Stimulated activated CD4-positive, alpha-beta T cell treated with anti-CD3 and anti-CD28 coated beads, TNF-alpha, amount 100 ng/mL, for 1 hour (primary cell): ENCODE measurements at regions not wholly inside any gene's neighbourhood (a gene's known extent, or its start where the extent isn't known, plus 50 kb on each side); places are given as distances from the start of the nearest gene placed in this dataset.

ENCODE experiments used
- DNase-seq, 3 donors: peaks; one replicate each; pipeline ENCODE4 v3.0.0-alpha.2; 2020; ENCODE audit warnings: low read depth in 3 of 3, low spot score in 1 of 3

DNA sequence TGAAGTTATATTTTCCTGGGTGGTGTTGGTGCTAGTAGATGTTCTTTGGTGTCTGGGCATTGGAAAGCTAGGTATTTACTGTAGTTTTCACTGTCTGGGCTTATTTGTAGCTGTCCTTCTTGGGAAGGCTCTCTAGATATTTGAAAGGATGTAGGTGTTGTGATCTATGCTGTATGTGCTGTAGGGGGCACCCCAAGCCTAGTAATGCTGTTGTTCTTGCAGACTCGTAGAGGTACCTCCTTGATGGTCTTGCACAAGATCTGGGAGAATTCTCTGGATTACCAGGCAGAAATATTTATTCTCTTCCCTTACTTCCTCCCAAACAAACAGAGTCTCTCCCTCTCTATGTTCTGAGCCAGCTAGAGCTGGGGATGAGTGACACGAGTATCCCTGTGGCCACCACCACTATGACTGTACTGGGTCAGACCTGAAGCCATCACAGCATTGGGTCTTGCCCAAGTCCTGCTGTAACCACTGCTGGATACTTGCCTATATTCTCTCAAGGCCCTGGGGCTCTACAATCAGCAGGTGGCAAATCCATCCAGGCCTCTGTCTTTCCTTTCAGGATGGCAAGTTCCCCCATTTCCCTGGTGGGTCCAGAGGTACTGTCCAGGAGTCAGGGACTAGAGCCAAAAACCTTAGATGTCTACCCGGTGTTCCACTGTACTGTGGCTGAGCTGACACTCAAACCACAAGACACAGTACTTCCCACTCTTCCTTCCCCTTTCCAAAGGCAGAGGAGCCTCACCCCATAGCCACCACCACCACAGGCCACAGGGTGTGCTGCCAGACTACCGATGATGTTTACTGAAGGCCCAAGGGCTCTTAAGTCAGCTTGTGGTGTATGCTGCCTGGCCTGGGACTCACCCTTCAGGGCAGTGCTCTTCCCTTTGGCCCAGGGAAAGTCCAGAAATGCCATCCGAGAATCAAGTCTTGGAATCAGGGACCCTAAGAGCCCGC lies 195.2 kb upstream of the DPPA4 start:
- no peak for DNase-seq

DNA sequence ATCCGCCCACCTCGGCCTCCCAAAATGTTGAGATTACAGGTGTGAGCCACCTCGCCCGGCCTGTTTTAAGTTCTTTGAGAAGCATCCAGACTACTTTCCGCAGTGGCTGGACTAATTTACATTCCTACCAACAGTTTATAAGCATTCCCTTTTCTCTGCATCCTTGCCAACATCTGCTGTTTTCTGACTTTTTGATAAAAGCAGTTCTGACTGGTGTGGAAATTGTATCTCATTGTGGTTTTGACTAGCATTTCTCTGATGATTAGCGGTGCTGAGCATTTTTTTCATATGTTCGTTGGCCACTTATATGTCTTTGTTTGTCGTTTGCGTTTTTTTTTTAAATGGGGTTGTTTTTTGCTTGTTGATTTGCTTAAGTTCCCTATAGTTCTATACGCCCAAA lies 208.4 kb upstream of the DPPA4 start:
- DNase-seq, result no peak

DNA sequence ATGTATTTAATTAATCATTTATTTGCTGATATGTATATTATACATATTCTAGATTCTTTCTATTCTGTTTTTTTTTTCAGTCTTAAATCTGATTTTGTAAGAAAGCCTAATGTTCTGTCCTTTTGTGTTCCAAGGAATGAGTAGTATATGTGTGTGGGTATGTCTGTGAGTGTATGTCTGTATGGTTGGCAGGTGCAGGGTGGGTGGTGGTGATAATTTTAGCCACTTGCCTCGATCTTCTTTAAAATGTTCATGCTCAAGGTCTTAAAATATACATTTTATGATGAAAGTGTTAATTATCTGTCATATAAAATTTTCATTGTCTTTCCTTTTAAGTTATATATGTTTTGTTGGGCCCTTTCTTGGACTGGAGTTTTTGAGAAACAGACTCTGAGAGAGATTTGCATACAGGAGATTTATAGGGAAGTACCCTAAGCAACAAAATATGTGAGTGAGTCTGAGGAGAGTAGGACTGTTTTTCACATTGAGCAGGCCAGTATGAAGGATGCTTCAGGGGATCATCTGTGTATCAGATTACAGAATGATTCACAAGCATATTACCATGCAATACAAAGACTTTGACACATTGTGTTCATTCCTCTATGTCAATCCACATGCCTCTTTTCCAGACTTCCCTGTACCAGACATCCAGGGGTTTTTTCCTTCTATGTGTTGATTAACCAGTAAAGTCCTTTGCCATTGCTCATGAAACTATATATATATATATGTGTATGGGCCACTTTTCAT lies 211.0 kb upstream of the DPPA4 start:
- DNase-seq, result no peak

DNA sequence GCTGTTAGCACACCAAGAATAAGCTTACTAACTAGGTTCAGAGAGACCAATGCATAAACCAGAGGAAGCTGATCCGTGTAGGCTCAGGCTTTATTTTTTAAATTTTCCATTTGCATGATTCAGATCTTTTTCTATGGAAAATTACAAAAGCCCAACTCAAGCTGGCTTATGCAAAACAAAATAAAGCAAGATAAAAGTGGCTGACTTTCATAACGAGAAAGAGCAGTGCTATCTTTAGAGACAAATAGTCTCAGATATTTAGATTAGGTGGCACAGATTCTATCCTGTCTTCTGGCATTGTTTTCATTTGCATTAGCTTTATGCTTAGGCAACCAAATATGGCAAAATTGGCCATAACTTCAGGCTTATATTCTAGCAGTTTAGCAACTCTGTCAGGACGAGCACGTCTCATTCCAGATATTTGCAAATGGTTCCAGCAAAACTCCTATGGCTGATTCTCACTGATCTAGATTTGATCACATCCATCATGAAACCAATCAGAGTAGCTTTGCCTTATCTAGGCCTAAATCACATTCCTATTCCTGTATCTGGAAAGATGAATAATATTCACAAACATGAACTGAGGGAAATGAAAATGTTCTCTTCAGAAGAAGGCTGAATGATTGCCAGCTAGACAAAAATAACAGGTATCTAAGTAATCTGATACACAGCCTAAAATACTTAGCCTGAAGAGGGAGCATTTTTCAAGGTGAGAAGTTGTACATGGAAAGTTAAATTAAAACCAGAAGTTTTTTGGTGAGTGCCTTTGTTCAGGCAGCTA lies 216.4 kb upstream of the DPPA4 start:
- no peak for DNase-seq

- DNase-seq, result no peak
Observed at GRCh38 chr3:109559389-109559788, 222.0 kb upstream of the DPPA4 start.

DNA sequence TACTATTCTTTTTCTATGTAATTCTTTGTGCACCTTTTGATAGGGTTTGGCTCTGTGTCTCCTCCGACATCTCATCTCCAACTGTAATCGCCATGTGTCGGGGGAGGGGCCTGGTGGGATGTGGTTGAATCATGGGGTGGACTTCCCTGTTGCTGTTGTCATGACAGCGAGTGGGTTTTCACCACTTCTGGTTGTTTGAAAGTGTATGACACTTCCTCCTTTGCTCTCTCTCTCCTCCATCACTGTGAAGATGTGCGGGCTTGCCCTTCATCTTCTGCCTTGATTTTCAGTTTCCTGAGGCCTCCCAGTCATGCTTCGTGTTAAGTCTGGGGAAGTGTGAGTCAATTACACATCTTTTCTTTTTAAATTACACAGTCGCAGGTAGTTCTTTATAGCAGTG lies 225.8 kb upstream of the DPPA4 start:
- DNase-seq, result peak in 1 of 3 donors; percentile 2

GRCh38 chr3:109569135-109569846 lies 231.9 kb upstream of the DPPA4 start:
- no peak for DNase-seq

- no peak for DNase-seq
Observed at GRCh38 chr3:109570408-109570807, 233.1 kb upstream of the DPPA4 start.

GRCh38 chr3:109572301-109572700 lies 235.0 kb upstream of the DPPA4 start:
- DNase-seq, result no peak

- no peak for DNase-seq
Observed at GRCh38 chr3:109596991-109597390, 259.6 kb upstream of the DPPA4 start.

GRCh38 chr3:109597444-109597843 lies 260.1 kb upstream of the DPPA4 start:
- no peak for DNase-seq

DNA sequence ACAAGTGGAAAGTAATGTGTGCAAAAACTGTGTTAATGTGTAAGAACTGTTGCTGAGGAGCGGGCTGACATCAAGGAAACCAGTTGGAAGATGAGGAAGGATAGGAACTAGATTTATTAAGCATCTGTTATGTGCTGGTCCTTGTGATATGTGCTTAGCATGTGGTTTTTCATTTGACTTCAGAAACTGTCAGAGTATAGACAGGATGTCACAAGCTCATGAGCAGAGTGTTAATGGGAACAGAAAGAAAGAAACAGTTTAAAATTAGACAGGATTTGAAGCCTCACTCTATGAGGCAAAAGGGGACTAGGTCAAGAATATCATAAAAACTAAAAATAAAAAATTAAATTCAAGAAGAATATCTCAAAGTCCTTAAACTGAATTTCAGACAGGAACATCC lies 270.6 kb upstream of the DPPA4 start:
- DNase-seq, result no peak

DNA sequence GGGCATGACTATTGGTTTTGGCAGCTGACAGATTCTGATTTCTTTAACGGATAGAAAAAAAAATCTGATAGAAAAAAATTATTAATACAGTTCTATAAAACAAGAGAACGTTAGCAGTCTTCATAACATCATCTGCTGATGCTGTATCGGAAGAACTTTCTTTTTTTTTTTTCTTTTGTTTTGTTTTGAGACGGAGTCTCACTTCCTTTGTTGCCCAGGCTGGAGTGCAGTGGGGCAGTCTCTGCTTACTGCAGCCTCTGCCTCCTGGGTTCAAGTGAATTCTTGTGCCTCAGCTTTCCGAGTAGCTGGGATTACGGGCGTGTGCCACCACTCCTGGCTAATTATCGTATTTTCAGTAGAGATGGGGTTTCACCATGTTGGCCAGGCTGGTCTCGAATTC lies 271.2 kb upstream of the DPPA4 start:
- no peak for DNase-seq

DNA sequence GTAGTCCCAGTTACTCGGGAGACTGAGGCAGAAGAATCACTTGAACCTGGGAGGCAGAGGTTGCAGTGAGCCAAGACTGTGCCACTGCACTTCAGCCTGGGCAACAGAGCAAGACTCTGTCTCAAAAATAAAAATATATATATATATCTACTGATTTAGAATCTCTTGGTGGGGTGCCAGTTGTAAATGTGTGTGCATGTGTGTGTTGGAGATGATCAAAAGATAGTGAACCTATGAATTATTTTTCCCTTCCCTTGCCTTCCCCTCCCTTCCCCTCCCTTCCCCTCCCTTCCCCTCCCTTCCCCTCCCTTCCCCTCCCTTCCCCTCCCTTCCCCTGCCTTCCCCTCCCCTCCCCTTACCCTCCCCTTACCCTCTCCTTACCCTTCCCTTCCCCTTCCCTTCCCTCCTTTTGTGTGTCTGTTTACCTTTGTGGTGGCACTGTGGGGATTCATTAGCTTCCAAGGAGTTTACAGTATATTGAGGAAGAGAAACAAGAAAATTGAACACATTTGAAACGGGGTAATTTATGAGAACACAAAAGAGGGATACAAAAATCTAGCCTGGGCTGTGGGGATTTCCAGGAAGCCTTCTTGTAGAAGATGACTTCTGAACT lies 281.5 kb upstream of the DPPA4 start:
- no peak for DNase-seq

GRCh38 chr3:109631897-109632296 lies 294.6 kb upstream of the DPPA4 start:
- DNase-seq, result no peak

GRCh38 chr3:109640146-109640652 lies 302.9 kb upstream of the DPPA4 start:
- DNase-seq, result no peak

DNA sequence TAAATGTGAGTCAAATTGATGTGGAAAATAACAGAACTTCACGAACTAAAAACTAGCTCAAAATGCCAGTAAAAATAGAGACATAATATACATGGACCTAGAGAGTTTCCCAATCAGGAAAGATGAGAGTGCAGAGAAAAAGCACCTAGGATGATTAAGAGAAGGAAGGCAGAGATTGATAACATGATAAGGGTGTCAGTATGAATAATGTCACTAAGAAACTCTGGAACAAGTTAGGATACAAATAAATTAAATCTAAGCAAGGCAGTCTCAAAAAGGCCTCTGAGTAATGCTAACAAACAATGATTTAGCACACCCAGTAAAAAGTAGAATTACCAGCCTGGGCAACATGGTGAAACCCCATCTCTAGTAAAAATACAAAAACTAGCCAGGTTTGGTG lies 304.7 kb upstream of the DPPA4 start:
- no peak for DNase-seq

DNA sequence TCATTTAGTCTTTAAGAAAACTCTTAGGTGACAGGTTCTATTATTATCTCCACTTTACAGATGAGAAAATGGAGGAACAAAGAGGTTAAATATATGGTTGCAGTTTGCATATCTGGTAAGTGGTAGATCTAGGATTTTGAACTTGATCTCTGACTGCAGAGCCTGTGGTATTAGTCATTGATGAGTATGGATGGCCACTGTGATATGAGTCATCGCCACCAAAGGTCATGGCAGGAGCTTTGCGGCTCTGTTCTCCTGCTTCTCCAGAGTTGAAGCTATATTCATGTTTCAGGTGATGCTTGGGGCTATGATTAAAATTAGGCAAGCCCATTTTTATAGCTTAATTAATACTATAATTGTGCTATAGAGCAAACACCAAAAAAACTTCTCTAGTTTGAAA lies 306.2 kb upstream of the DPPA4 start:
- no peak for DNase-seq

DNA sequence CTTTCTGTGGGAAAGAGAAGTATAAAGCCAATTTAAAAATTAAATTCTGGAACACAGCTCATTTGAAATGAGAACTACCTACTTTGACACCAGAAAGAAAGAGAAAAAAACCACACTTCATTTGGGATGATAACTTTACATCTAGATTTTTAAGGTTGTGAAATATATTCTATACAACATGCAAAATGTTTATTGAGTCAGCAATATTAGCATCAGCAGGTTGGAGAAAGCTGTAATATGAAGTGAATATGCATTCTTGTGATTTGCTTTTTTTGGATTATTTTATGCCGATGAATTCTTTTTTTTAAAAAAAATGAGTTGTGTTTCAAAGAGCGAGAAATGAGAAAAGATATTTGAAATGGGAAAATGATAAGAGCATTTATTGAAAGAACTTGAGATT lies 307.0 kb upstream of the DPPA4 start:
- no peak for DNase-seq

GRCh38 chr3:109644746-109645145 lies 307.4 kb upstream of the DPPA4 start:
- no peak for DNase-seq
